ENCODE measurements at regions not wholly inside any gene's neighbourhood (a gene's known extent, or its start where the extent isn't known, plus 50 kb on each side); places are given as distances from the start of the nearest gene placed in this dataset.

GRCh38 chr21:26781331-26781730 is 63.9 kb downstream of the ADAMTS1 start:
- Histone ChIP-seq H3K36me3 (ENCODE audit: control insufficient read depth in 2 of 2, extremely low read depth in 1 of 2, insufficient read depth in 2 of 2, low read length in 2 of 2) (no peaks in the 10 kb centered on the region), H3K79me2 (ENCODE audit: control insufficient read depth, insufficient read depth, low read length) (no peaks in the 10 kb centered on the region), H3K4me3 (replicated peaks in 1 of 3; ENCODE audit: insufficient read depth in 1 of 3, low read depth in 1 of 3, low read length in 3 of 3) (no peak overlapping the region), H4K20me1 (replicated peaks; ENCODE audit: control insufficient read depth, extremely low read depth, insufficient read depth, low read length) (no peaks in the 10 kb centered on the region), H3K4me2 (ENCODE audit: insufficient read depth, low read length) (no peak overlapping the region), H3K9me1 (replicated peaks; ENCODE audit: control insufficient read depth, extremely low read depth, insufficient read depth, low read length) (no peaks in the 10 kb centered on the region), H2AFZ (ENCODE audit: low read depth, low read length) (no peak overlapping the region), H3K9ac (replicated peaks; ENCODE audit: extremely low read depth, insufficient read depth, low read length) (no peak overlapping the region), H3K27ac (ENCODE audit: insufficient read depth, low read depth, low read length) (no peak overlapping the region), H3K4me1 (ENCODE audit: control insufficient read depth, extremely low read depth, insufficient read depth, low read length) (no peaks in the 10 kb centered on the region), H3K27me3 (ENCODE audit: control insufficient read depth in 2 of 2, insufficient read depth in 2 of 2, low read length in 2 of 2) (peaks cover 2% of the 10 kb centered on the region in 2 experiments), H3K9me3 (replicated peaks; ENCODE audit: control insufficient read depth, insufficient read depth, low read length) (no peaks in the 10 kb centered on the region)
- dilution Hi-C loops (cut with MboI; ENCODE audit: extremely low pct_ligation_motif_present, low sequenced_read_pairs) (no loop called here), intact Hi-C loops (cut with micrococcal nuclease) (no loop called here)
- DNase-seq (ENCODE audit: low read depth, low spot score) (no peak), FAIRE-seq (no peak)
- POLR2A ChIA-PET, result no interaction called here
- BruUV-seq (replicated peaks), result no TSS peak
- CTCF ChIA-PET, result no interaction called here
- no peak for TF ChIP-seq POLR2AphosphoS5 (IDR thresholded peaks at IDR 0.05; ENCODE audit: insufficient read depth, low read depth, low read length)
- no peak for TF ChIP-seq MAX (IDR thresholded peaks at IDR 0.05; ENCODE audit: insufficient read depth, insufficient read length)
- TF ChIP-seq FOS (IDR thresholded peaks at IDR 0.05; ENCODE audit: borderline replicate concordance, insufficient read depth, low read length), result no peak
- TF ChIP-seq EZH2 (IDR thresholded peaks at IDR 0.05; ENCODE audit: borderline replicate concordance, low read depth, low read length, severe bottlenecking), result no peak
- no peak for TF ChIP-seq CTCF (IDR thresholded peaks at IDR 0.05; ENCODE audit: extremely low read depth in 1 of 2, insufficient read depth in 1 of 2, low read depth in 1 of 2, low read length in 2 of 2)
- TF ChIP-seq JUN (IDR thresholded peaks at IDR 0.05; ENCODE audit: borderline replicate concordance, insufficient read depth, insufficient read length, low read depth), result no peak
- no peak for TF ChIP-seq MYC (IDR thresholded peaks at IDR 0.05; ENCODE audit: low read depth, low read length)
- no peak for TF ChIP-seq GATA2 (IDR thresholded peaks at IDR 0.05; ENCODE audit: insufficient read depth, insufficient read length, low read depth, low read length)
- TF ChIP-seq POLR2A (IDR thresholded peaks at IDR 0.05; ENCODE audit: low read depth, low read length), result no peak
